HEK293T (cell line): ENCODE measurements at regions not wholly inside any gene's neighbourhood (a gene's known extent, or its start where the extent isn't known, plus 50 kb on each side); places are given as distances from the start of the nearest gene placed in this dataset.

Experiments used
- ARNT ChIP-seq: fragments of 450-650 bp; IDR thresholded peaks from 2 replicates; pipeline ENCODE4 v1.6.1; 2017; ENCODE audit warnings: mild to moderate bottlenecking
- BHLHE40 ChIP-seq: fragments of 450-650 bp; IDR thresholded peaks from 2 replicates; pipeline ENCODE4 v1.6.1; 2016; ENCODE audit warnings: mild to moderate bottlenecking, moderate library complexity, borderline replicate concordance
- CTBP1 ChIP-seq: fragments of 450-650 bp; IDR thresholded peaks from 2 replicates; pipeline ENCODE4 v1.6.1; 2016; ENCODE audit warnings: borderline replicate concordance
- ELF4 ChIP-seq: fragments of 450-650 bp; IDR thresholded peaks from 2 replicates; pipeline ENCODE4 v1.6.1; 2017; ENCODE audit warnings: antibody characterized with exemption
- FOXK2 ChIP-seq: fragments of 450-650 bp; IDR thresholded peaks from 2 replicates; pipeline ENCODE4 v1.6.1; 2016; ENCODE audit warnings: mild to moderate bottlenecking
- FOXM1 ChIP-seq: fragments of 450-650 bp; IDR thresholded peaks from 2 replicates; pipeline ENCODE4 v1.6.1; 2017; ENCODE audit warnings: mild to moderate bottlenecking, borderline replicate concordance
- HDGF ChIP-seq: fragments of 450-650 bp; IDR thresholded peaks from 2 replicates; pipeline ENCODE4 v1.6.1; 2017; ENCODE audit warnings: antibody characterized with exemption, borderline replicate concordance
- SP1 ChIP-seq: fragments of 450-650 bp; IDR thresholded peaks from 2 replicates; pipeline ENCODE4 v1.6.1; 2017
- SUZ12 ChIP-seq: fragments of 450-650 bp; IDR thresholded peaks from 2 replicates; pipeline ENCODE4 v1.6.1; 2016; ENCODE audit warnings: mild to moderate bottlenecking
- TARDBP ChIP-seq: fragments of 450-650 bp; IDR thresholded peaks from 2 replicates; pipeline ENCODE4 v1.6.1; 2016
- ZNF384 ChIP-seq: fragments of 450-650 bp; IDR thresholded peaks from 2 replicates; pipeline ENCODE4 v1.6.1; 2016
- TF ChIP-seq, protein P1 (sequence below): fragments of 450-650 bp; IDR thresholded peaks from 2 replicates; pipeline ENCODE4 v1.6.1; 2016

GRCh38 chr1:174080819-174081218, 58.7 kb upstream of the RC3H1 start:
- TF ChIP-seq ARNT = no peak
- no peak for TF ChIP-seq CTBP1
- TF ChIP-seq BHLHE40 = no peak
- TF ChIP-seq ELF4 = no peak
- TF ChIP-seq SP1 = no peak
- TF ChIP-seq, protein P1, sequence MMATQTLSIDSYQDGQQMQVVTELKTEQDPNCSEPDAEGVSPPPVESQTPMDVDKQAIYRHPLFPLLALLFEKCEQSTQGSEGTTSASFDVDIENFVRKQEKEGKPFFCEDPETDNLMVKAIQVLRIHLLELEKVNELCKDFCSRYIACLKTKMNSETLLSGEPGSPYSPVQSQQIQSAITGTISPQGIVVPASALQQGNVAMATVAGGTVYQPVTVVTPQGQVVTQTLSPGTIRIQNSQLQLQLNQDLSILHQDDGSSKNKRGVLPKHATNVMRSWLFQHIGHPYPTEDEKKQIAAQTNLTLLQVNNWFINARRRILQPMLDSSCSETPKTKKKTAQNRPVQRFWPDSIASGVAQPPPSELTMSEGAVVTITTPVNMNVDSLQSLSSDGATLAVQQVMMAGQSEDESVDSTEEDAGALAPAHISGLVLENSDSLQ = no peak
- no peak for TF ChIP-seq ZNF384
- TF ChIP-seq FOXK2 = no peak
- no peak for TF ChIP-seq TARDBP
- TF ChIP-seq SUZ12 = no peak
- no peak for TF ChIP-seq FOXM1
- no peak for TF ChIP-seq HDGF
